ENCODE measurements at regions not wholly inside any gene's neighbourhood (a gene's known extent, or its start where the extent isn't known, plus 50 kb on each side); places are given as distances from the start of the nearest gene placed in this dataset.

DNA sequence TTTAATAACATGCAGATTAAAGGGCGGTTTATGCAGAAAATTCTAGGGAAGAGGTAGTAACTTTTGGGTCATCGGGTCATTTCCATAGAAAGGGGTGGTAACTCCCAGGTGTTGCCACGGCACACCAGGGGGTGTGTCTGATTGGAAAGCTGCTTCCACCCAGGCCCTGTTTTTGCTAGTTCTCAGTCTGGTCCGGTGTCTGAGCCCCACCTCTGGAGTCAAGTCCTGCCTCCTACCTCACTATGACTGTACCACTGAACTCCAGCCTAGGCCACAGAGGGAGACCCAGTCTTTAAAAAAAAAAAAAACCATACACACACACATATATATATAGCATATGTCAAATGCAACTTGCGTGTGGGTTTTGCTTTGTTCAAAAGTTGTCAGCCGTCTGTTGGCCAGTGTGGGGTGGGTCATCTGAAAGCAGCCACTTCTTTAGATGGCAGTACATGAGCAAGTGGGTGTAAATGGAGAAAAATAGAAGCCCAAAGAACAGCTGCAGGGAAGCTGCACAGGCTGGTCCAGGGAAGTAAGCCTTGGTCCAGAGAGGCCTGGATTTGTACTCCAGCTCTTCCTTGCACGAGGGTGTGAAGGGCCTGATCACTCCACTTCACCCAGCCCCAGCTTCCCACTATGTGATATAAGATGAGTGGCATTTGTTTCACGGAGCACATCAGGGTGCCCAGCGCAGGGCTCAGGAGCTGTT is 110.7 kb upstream of the SPRY4 start:
- ATAC-seq = no peak
- TF ChIP-seq ESRRG (CRISPR knock-in tag; IDR thresholded peaks at IDR 0.05) = no peak
- TF ChIP-seq OSR1 (CRISPR knock-in tag; IDR thresholded peaks at IDR 0.05) = no peak
- TF ChIP-seq, protein P1, sequence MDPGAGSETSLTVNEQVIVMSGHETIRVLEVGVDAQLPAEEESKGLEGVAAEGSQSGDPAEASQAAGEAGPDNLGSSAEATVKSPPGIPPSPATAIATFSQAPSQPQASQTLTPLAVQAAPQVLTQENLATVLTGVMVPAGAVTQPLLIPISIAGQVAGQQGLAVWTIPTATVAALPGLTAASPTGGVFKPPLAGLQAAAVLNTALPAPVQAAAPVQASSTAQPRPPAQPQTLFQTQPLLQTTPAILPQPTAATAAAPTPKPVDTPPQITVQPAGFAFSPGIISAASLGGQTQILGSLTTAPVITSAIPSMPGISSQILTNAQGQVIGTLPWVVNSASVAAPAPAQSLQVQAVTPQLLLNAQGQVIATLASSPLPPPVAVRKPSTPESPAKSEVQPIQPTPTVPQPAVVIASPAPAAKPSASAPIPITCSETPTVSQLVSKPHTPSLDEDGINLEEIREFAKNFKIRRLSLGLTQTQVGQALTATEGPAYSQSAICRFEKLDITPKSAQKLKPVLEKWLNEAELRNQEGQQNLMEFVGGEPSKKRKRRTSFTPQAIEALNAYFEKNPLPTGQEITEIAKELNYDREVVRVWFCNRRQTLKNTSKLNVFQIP (CRISPR knock-in tag; IDR thresholded peaks at IDR 0.05; ENCODE audit: borderline replicate concordance, low read depth) = no peak
- no peak for TF ChIP-seq ISL1 (CRISPR knock-in tag; IDR thresholded peaks at IDR 0.05)
- no peak for TF ChIP-seq BACH2 (CRISPR knock-in tag; IDR thresholded peaks at IDR 0.05; ENCODE audit: borderline replicate concordance)
- no peak for TF ChIP-seq TCF4 (CRISPR knock-in tag; IDR thresholded peaks at IDR 0.05; ENCODE audit: borderline replicate concordance)
- TF ChIP-seq ZNF8 (CRISPR knock-in tag; IDR thresholded peaks at IDR 0.05) = no peak
- TF ChIP-seq ARNTL (CRISPR knock-in tag; IDR thresholded peaks at IDR 0.05; ENCODE audit: borderline replicate concordance, low read depth) = no peak
- TF ChIP-seq RARB (CRISPR knock-in tag; IDR thresholded peaks at IDR 0.05) = no peak
- TF ChIP-seq PPARA (CRISPR knock-in tag; IDR thresholded peaks at IDR 0.05; ENCODE audit: borderline replicate concordance) = no peak
- no peak for TF ChIP-seq TOX (CRISPR knock-in tag; IDR thresholded peaks at IDR 0.05; ENCODE audit: borderline replicate concordance)
- TF ChIP-seq ZFP3 (CRISPR knock-in tag; IDR thresholded peaks at IDR 0.05) = no peak
- TF ChIP-seq, protein P2, sequence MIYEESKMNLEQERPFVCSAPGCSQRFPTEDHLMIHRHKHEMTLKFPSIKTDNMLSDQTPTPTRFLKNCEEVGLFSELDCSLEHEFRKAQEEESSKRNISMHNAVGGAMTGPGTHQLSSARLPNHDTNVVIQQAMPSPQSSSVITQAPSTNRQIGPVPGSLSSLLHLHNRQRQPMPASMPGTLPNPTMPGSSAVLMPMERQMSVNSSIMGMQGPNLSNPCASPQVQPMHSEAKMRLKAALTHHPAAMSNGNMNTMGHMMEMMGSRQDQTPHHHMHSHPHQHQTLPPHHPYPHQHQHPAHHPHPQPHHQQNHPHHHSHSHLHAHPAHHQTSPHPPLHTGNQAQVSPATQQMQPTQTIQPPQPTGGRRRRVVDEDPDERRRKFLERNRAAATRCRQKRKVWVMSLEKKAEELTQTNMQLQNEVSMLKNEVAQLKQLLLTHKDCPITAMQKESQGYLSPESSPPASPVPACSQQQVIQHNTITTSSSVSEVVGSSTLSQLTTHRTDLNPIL (CRISPR knock-in tag; IDR thresholded peaks at IDR 0.05; ENCODE audit: low read depth) = no peak
- no peak for TF ChIP-seq ZFP30 (CRISPR knock-in tag; IDR thresholded peaks at IDR 0.05)
- TF ChIP-seq, protein P3, sequence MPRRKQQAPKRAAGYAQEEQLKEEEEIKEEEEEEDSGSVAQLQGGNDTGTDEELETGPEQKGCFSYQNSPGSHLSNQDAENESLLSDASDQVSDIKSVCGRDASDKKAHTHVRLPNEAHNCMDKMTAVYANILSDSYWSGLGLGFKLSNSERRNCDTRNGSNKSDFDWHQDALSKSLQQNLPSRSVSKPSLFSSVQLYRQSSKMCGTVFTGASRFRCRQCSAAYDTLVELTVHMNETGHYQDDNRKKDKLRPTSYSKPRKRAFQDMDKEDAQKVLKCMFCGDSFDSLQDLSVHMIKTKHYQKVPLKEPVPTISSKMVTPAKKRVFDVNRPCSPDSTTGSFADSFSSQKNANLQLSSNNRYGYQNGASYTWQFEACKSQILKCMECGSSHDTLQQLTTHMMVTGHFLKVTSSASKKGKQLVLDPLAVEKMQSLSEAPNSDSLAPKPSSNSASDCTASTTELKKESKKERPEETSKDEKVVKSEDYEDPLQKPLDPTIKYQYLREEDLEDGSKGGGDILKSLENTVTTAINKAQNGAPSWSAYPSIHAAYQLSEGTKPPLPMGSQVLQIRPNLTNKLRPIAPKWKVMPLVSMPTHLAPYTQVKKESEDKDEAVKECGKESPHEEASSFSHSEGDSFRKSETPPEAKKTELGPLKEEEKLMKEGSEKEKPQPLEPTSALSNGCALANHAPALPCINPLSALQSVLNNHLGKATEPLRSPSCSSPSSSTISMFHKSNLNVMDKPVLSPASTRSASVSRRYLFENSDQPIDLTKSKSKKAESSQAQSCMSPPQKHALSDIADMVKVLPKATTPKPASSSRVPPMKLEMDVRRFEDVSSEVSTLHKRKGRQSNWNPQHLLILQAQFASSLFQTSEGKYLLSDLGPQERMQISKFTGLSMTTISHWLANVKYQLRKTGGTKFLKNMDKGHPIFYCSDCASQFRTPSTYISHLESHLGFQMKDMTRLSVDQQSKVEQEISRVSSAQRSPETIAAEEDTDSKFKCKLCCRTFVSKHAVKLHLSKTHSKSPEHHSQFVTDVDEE (CRISPR knock-in tag; IDR thresholded peaks at IDR 0.05) = no peak
- no peak for TF ChIP-seq SNAI2 (CRISPR knock-in tag; IDR thresholded peaks at IDR 0.05)
- no peak for TF ChIP-seq GLIS3 (CRISPR knock-in tag; IDR thresholded peaks at IDR 0.05)
- no peak for TF ChIP-seq ZNF70 (CRISPR knock-in tag; IDR thresholded peaks at IDR 0.05)
- TF ChIP-seq PATZ1 (CRISPR knock-in tag; IDR thresholded peaks at IDR 0.05; ENCODE audit: borderline replicate concordance) = no peak
- no peak for TF ChIP-seq ZC3H10 (CRISPR knock-in tag; IDR thresholded peaks at IDR 0.05)

DNA sequence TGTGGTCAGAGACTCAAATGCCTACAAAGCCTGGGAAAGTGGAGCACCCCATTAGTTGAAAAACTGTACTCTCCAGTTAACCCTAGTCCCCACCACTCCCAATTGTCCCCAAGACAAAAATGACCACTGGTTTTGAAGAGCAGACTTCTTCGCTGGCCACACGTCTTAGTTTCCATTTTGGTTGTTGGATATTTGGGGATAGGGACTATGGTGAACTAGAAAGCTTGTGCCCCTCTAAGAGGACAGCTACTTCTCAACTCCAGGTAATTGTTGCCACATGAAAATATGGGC is 109.4 kb upstream of the SPRY4 start:
- TF ChIP-seq TOX (CRISPR knock-in tag; IDR thresholded peaks at IDR 0.05; ENCODE audit: borderline replicate concordance) (no peak), ZNF70 (CRISPR knock-in tag; IDR thresholded peaks at IDR 0.05) (no peak), GLIS3 (CRISPR knock-in tag; IDR thresholded peaks at IDR 0.05) (no peak)
- TF ChIP-seq, protein P2 (CRISPR knock-in tag; IDR thresholded peaks at IDR 0.05; ENCODE audit: low read depth) = no peak
- no peak for ATAC-seq

DNA sequence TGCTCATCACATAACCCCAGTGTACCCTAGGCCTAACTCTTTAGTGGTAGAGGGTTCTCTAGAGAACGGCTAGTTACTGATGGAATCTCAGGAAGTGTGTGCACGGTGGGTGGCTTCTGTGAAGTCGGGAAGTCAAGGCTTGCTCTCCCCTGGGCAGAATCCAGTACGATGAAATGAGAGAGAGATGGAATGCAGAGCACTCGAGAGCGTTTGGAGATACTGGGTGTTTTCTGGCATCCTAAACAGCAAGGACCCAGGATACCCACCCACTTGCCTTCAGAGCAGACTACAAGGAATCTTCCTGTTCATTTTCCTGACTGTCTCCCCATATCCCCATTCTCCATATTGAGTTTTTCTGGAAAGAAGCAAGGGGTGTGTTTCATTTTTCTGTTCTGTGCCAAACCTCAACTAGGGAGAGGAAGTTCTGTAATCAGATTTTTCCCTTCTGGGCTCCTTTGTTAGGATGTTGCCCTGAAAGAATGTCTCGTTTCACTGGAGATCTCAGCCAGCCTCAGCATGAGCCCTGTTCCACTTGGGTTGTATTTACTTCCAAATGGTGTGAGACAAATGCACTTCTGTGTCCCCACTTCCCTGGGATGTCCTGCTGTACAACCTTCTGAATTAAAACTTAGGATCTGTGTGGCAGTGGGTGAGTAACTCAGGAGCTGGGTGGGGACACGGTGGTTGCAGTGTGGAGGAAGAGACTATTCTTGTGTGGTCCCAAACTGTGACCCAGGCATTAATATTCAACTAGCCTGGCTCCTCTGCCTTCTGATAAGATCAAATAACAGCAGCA is 108.9 kb upstream of the SPRY4 start:
- TF ChIP-seq ZNF70 (CRISPR knock-in tag; IDR thresholded peaks at IDR 0.05) (no peak), SNAI2 (CRISPR knock-in tag; IDR thresholded peaks at IDR 0.05) (no peak), ESRRG (CRISPR knock-in tag; IDR thresholded peaks at IDR 0.05) (no peak), TCF4 (CRISPR knock-in tag; IDR thresholded peaks at IDR 0.05; ENCODE audit: borderline replicate concordance) (no peak), PPARA (CRISPR knock-in tag; IDR thresholded peaks at IDR 0.05; ENCODE audit: borderline replicate concordance) (no peak), RARB (CRISPR knock-in tag; IDR thresholded peaks at IDR 0.05) (no peak)
- TF ChIP-seq, protein P2 (CRISPR knock-in tag; IDR thresholded peaks at IDR 0.05; ENCODE audit: low read depth) = no peak
- TF ChIP-seq, protein P3 (CRISPR knock-in tag; IDR thresholded peaks at IDR 0.05) = no peak
- peak; percentile 71 for ATAC-seq

Data from SK-N-SH treated with all-trans-retinoic acid at 6 μM for 48 hours (cell line).